MCF 10A (cell line): ENCODE measurements at regions not wholly inside any gene's neighbourhood (a gene's known extent, or its start where the extent isn't known, plus 50 kb on each side); places are given as distances from the start of the nearest gene placed in this dataset.

Experiments used
- BruUV-seq: library from RNA; stranded (reverse); fragments of 400-500 nt; replicated peaks from 2 replicates; lab custom pipeline; 2021; lab: Mats Ljungman, UMichigan
- CTCF ChIA-PET: fragments of 300-600 bp; sonication (Branson Sonifier 250); formaldehyde crosslinking; extraction: SDS; loops from one replicate; lab custom pipeline; 2021; ENCODE audit warnings: antibody characterized with exemption, inconsistent platforms; lab: Yijun Ruan, JAX
- POLR2A ChIA-PET: fragments of 300-600, 350-650 bp; sonication (Branson Sonifier 250); formaldehyde crosslinking; extraction: SDS; loops from one replicate; lab custom pipeline; 2020; ENCODE audit warnings: antibody characterized with exemption, inconsistent platforms; lab: Yijun Ruan, JAX
- DNase-seq: peaks from one replicate; pipeline ENCODE4 v3.0.0-alpha.2; 2018; ENCODE audit not compliant: unreplicated experiment
- H3K27ac Mint-ChIP-seq: one replicate; pipeline ENCODE4 v1.8.0; 2022; ENCODE audit warnings: mild to moderate bottlenecking, low read depth, mixed read lengths; ENCODE audit not compliant: unreplicated experiment
- H3K27me3 Mint-ChIP-seq: one replicate; pipeline ENCODE4 v1.8.0; 2022; ENCODE audit warnings: mixed read lengths; ENCODE audit not compliant: insufficient read depth, unreplicated experiment
- H3K36me3 Mint-ChIP-seq: one replicate; pipeline ENCODE4 v1.8.0; 2022; ENCODE audit warnings: mild to moderate bottlenecking, moderate library complexity, mixed read lengths; ENCODE audit not compliant: insufficient read depth, unreplicated experiment
- H3K4me1 Mint-ChIP-seq: one replicate; pipeline ENCODE4 v1.8.0; 2022; ENCODE audit warnings: mixed read lengths; ENCODE audit not compliant: insufficient read depth, unreplicated experiment
- H3K4me3 Mint-ChIP-seq: one replicate; pipeline ENCODE4 v1.8.0; 2022; ENCODE audit warnings: mild to moderate bottlenecking, moderate library complexity, mixed read lengths; ENCODE audit not compliant: unreplicated experiment
- H3K9me3 Mint-ChIP-seq: one replicate; pipeline ENCODE4 v1.8.0; 2022; ENCODE audit warnings: mixed read lengths; ENCODE audit not compliant: unreplicated experiment
- CTCF ChIP-seq: fragments of 200-600 bp; IDR thresholded peaks from one replicate; pipeline ENCODE4 v1.8.0; 2022; ENCODE audit warnings: antibody characterized with exemption, mild to moderate bottlenecking; ENCODE audit not compliant: unreplicated experiment
- intact Hi-C: fragments of 100-400 bp; cut with micrococcal nuclease; formaldehyde crosslinking; loops from 2 replicates; pipeline ENCODE4 v1.14.1; 2022

- Mint-ChIP-seq H3K4me1 (no peaks in the 10 kb centered on the region), H3K9me3 (no peaks in the 10 kb centered on the region), H3K36me3 (no peaks in the 10 kb centered on the region), H3K27me3 (no peaks in the 10 kb centered on the region), H3K4me3 (no peak overlapping the region), H3K27ac (no peak overlapping the region)
- ChIA-PET CTCF (interaction anchor here (1.2 kb wide), 1 partner anchor 32 kb away, joined by 3 read pairs; no protein-coding TSS in a partner anchor), POLR2A (interaction anchor here (1.1 kb wide), 1 partner anchor 10 kb away, joined by 3 read pairs; no protein-coding TSS in a partner anchor)
- TF ChIP-seq CTCF = no peak
- intact Hi-C loops = loop anchor here (1.0 kb wide), 1 partner anchor 28 kb away; no protein-coding TSS in a partner anchor
- BruUV-seq = no TSS peak
- DNase-seq = no peak
These were observed 387.9 kb downstream of the METTL4 start for GRCh38 chr18:2183432-2183831.

DNA sequence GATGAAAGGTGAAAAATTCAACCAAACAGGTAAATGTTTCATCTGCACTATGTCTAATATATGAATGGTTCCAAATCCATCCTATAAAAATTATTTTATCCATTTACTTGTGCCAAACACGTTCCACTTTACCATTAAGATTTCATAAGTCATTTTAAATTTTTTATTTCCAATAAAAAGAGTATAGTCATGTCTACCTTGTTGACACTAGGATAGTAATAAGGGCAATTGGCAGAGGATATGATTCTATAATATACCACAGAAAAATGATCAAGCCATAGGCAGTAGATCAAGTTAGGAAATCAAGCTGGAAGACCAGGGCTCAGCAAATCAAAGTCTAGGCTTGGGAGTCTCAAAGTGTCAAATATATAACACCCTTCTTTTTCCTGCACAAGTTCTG is 384.3 kb downstream of the METTL4 start:
- no TSS peak for BruUV-seq
- H3K27ac Mint-ChIP-seq = no peak overlapping the region

DNA sequence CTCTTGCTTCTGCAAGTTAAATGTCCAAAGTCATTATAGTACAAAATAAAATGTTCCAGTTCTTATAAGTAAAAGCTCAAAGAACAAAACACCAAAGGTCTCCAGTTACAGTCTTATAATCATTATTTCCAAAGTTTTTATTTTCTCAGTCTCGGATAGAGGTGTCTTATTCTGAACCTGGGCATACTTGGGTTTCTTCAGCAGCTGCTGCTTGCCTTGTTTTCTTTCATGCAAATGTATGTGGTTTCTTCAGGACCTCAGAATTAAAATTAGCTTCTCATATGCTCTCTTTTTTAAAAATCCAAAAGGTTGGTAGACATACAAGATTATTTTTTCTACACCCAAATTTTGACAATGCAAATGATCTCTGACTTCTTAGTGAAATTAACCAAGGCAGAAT is 383.0 kb downstream of the METTL4 start:
- H3K4me3 Mint-ChIP-seq = no peak overlapping the region

More for the DNA sequence above, 384.3 kb downstream of the METTL4 start:
- no peak for TF ChIP-seq CTCF
- no peak for DNase-seq
- ChIA-PET POLR2A (interaction anchor here (0.6 kb wide), 1 partner anchor 252 kb away, joined by 3 read pairs; no protein-coding TSS in a partner anchor), CTCF (interaction anchor here (0.8 kb wide), 1 partner anchor 82 kb away, joined by 4 read pairs; no protein-coding TSS in a partner anchor)
- Mint-ChIP-seq H3K4me1 (no peaks in the 10 kb centered on the region), H3K4me3 (no peak overlapping the region), H3K27me3 (no peaks in the 10 kb centered on the region), H3K36me3 (no peaks in the 10 kb centered on the region), H3K9me3 (no peaks in the 10 kb centered on the region)
- intact Hi-C loops = no loop called here

More for the DNA sequence above, 383.0 kb downstream of the METTL4 start:
- no peak for DNase-seq
- no peak for TF ChIP-seq CTCF
- BruUV-seq = no TSS peak
- ChIA-PET POLR2A (no interaction called here), CTCF (interaction anchor here (0.7 kb wide), 1 partner anchor 260 kb away, joined by 3 read pairs; no protein-coding TSS in a partner anchor)
- Mint-ChIP-seq H3K9me3 (peaks cover 2% of the 10 kb centered on the region), H3K4me1 (no peaks in the 10 kb centered on the region), H3K27me3 (no peaks in the 10 kb centered on the region), H3K36me3 (no peaks in the 10 kb centered on the region), H3K27ac (no peak overlapping the region)
- intact Hi-C loops = no loop called here
